ENCODE measurements at regions not wholly inside any gene's neighbourhood (a gene's known extent, or its start where the extent isn't known, plus 50 kb on each side); places are given as distances from the start of the nearest gene placed in this dataset.
"Not testable (repeated sequence)": the region's sequence is repeated elsewhere in the genome, so short reads cannot be mapped to it uniquely, and the experiment has no call there.

DNA sequence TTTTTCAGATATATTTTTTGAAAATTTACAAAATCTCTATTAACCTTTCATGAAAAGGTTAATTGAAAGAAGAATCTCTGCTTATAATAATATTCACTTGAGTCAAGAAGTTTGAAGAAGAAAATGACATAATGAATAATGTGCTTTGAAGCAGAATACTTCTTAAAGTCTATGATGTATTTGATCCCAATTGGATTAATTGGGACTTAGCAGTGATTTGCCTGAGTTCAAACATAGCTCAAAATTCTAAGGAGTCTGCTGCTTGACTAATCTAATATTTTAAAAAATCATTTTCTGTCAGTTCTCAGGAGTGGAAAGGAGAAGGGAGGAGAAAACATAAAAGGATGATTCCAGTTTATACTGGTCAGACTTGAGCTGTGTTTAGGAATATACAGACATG is 1150.4 kb upstream of the INTU start:
- no peak for DNase-seq (ENCODE audit: low spot score)
- FAIRE-seq, result no peak

DNA sequence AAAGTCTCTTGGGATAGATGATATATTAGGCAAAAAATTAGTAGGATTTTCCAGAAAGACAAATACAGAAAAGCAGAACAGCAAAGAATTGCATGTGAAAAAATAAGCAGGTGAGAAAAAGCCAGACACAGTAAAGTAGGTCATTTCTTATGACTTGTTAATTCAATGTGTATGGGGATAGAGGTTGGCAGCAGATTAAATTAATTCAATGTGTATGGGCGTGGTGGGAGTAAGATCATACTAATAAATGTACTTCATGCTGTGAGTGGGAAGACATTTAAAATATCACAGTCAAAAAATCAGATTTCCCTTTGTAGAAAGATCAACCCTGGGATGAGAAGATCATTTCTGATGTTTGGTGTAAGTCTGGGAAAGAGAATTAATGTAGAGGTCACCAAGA is 1146.4 kb upstream of the INTU start:
- DNase-seq (ENCODE audit: low spot score) (no peak), FAIRE-seq (no peak)

DNA sequence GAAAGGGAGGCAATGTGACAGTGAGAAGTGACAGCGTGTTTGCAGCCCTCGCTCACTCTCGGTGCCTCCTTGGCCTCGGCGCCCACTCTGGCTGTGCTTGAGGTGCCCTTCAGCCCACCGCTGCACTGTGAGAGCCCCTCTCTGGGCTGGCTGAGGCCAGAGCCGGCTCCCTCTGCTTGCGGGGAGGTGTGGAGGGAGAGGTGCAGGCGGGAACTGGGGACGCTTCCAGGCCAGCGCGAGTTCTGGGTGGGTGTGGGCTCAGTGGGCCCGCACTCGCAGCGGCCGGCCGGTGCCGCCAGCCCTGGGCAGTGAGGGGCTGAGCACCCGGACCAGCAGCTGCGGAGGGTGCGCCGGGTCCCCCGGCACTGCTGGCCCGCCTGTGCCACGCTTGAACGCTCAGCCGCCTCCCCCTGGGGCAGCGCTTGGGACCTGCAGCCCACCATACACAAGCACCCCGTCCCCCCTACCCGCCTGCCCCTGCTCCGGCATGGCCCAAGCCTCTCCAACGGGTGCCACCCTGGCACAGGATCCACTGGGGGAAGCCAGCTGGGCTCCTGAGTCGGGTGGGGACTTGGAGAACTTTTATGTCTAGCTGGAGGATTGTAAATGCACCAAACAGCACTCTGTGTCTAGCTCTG is 1142.8 kb upstream of the INTU start:
- FAIRE-seq (no peak), DNase-seq (ENCODE audit: low spot score) (no peak)

DNA sequence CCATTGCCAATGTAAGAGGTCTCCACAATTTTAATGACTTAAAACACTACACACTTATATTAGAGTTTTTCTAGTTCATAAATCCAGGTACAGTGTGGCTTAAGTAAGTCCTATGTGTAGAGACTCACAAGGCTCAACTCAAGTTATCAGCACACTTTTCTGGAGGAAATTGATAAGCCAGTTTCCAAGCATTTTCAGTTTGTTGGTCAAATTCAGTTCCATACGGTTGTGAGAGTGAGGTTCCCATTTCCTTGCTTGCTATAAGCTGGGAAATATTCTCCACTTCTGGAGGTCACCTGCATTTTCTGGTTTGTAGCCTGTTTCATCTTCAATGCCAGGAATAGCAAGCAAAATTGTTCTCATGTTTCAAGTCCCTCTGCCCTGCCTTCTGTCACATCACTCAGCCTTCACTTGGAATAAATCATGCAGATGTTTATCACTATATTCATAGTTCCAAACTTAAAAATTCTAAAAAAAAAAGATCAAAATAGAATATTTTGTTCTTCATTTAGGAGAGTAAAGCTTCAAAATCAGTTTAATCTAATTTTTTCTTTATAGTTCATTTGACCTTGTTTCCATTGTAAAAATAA is 1137.5 kb upstream of the INTU start:
- FAIRE-seq (no peak), DNase-seq (ENCODE audit: low spot score) (no peak)

DNA sequence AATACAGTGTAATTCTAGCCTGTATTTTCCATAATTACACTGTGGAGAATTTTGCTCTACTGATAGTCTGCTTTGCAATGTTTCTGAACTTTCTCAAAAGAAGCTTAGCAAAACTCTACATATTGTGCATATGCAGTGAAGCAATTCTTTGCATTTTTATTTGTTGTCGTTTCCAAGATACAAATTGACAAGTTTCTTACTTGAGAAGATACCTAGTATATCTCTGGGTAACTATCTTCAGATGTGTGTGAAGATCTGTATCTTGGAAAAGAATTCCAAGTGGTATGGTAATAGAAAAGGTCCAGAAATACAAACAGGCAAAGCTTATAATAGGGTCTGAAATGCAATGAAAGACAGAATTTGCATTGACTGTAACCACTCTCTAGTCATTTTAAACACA is 1119.8 kb upstream of the INTU start:
- DNase-seq (ENCODE audit: low spot score) (no peak), FAIRE-seq (no peak)

DNA sequence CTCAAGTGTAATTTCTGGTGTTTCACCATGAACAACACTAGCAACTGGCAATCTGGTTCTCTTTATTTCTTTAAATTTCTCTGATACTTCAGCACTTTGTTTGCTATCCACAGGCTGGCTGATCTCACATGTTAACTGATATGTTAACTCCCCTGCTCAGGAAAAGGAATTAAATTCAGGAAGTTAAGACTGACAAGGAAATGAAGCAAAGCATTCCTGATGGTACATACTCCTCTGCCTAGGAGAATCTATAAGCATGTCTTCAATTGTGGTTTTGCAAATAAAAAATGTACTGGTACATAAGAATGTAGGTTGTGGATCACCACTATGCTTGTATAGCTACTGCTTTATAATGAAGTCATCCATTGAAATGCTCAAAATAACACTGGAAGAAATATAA is 1119.2 kb upstream of the INTU start:
- no peak for DNase-seq (ENCODE audit: low spot score)
- no peak for FAIRE-seq

DNA sequence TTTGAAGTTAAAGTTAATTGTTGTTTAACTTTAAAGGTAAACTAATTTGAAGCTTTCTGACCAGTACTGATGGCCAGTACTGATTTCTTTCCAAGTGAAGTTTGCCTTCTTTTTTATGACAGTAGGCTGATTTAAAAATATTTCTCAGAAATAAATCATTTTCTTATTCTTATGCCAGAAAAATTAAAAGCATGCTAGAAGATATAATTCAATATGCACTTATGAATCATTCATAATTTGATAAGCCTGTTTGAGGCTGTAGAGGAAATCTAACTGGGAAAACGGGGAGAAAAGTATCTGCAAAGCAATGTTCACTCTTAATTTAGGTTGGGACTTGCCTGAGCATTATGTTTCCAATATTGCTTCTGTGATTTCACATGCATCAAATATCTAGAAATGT is 1112.0 kb upstream of the INTU start:
- DNase-seq (ENCODE audit: low spot score) (no peak), FAIRE-seq (no peak)

DNA sequence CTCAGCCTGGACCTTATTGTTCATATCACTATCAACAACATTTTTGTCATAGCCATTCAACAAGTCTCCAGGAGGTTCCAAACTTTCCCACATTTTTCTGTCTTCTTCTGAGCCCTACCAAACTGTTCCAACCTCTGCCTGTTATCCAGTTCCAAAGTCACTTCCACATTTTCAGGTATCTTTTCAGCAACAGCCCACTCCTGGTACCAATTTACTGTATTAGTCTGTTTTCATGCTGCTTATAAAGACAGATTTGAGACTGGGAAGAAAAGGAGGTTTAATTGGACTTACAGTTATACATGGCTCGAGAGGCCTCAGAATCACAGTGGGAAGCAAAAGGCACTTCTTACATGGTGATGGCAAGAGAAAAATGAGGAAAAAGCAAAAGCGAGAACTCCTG is 1107.4 kb upstream of the INTU start:
- not testable (repeated sequence) for FAIRE-seq

DNA sequence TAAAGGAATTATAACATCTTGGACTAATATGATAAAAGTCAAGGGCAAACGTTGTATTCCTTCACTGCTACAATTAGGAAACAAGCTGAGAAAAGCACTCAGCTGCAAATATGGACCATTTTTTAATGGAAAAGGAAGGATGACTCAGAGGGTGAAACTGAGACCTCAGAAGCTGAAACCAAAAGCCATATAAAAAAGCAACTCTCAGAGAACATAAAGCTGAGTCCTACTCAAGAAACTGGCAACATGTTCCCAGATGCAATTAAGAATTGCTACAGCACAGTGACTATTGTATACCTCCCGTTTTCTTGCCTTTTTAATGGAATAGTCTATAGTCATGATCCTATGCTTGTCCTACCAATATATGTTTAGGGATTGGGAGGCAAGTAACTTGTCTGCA is 1106.4 kb upstream of the INTU start:
- FAIRE-seq, result no peak

More for the DNA sequence above, 1107.4 kb upstream of the INTU start:
- not testable (repeated sequence) for DNase-seq (ENCODE audit: low spot score)

DNA sequence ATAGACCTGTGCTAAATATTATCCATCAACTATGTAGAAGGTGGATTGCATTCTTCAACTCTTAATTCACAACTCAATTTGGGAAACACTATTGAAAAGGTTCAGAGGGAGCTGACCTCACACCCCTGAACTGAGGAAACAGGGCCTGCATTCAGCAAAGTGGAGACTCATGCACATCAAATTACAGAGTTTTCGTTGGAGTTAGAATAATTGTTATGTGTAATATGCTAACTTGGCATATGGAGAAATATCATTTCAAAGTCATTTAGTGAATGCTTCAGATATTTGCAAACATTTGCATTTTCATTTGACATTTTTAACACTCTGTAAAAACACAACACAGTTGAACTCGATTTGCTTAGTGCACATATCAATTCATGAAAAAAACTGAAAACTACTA is 1102.8 kb upstream of the INTU start:
- no peak for FAIRE-seq

More for the DNA sequence above, 1106.4 kb upstream of the INTU start:
- DNase-seq (ENCODE audit: low spot score), result no peak

DNA sequence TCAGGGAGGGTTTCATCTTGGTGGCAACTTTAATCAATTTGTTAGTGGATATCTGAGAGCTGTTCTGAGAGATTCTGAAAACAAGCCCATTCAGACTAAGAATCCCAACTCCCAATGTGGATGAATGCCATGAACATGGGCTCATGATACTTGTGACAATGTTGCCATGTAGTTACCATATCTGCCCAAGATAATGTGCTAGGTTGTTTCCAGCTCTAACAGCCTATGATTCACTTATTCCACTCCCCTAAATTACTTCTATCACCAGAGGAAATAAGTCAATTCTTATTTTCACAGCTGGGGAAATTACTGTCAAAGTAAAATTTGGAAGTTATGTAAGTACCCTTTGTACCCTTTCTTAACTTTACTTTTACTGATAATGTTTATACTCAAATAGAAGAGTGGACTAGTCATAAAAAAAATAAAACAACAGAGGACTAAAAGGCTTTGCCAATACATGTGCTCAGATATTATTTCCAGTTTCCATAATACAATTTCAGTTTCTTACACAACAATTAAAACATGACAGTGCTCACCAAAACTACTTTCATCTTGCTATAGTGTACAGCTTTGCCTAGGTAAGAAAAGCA is 1101.7 kb upstream of the INTU start:
- FAIRE-seq (no peak), DNase-seq (ENCODE audit: low spot score) (no peak)

More for the DNA sequence above, 1102.8 kb upstream of the INTU start:
- DNase-seq (ENCODE audit: low spot score), result no peak

DNA sequence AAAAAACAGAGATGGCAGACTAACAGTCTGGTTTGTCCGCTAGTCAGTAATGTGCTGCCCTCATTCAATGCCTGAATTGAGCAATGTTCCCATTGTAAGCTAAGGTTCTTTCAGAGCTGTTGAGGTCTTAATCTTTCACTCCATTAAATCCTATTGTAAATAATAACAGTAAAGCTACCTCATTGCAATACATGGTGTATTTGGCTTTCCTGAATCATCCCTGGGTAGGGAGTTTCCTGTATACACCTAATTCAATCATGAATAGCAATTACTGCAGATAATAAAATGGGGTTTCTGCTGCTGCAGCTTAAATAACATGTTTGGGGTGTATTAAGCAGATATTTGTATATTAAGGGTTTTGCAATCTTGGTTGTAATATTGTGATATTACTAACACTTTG is 1100.2 kb upstream of the INTU start:
- DNase-seq (ENCODE audit: low spot score), result no peak
- FAIRE-seq, result no peak

DNA sequence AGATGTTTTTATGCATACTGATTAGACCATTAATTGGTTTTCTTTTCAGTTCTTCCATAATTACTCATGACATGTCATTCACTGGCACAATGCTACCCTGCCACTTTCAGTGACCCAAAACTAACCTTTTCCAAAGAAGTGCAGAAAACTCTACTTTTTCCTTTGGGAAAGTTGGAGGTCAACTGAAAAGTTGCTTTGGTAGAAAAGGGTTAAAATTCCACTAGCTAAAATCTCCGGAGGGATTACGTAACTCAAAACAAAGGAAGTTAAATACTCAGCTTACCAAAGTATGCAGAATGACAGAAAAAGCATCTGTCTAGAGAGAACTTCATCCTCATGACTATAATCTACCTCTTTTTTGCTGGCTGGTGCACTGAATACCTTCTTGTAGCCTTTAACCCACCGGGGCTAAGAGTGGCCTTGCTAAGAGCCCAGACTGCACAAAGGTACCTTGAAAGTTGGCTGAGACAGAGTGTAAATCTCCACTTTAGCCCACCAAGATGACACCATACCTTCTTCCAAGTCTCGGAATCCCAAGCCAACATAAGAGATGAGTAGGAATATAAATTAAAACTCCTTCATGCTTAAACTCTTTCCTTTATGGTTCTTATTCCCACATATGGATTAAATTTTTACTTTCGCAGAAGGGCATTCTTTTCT is 1099.5 kb upstream of the INTU start:
- FAIRE-seq (no peak), DNase-seq (ENCODE audit: low spot score) (no peak)

DNA sequence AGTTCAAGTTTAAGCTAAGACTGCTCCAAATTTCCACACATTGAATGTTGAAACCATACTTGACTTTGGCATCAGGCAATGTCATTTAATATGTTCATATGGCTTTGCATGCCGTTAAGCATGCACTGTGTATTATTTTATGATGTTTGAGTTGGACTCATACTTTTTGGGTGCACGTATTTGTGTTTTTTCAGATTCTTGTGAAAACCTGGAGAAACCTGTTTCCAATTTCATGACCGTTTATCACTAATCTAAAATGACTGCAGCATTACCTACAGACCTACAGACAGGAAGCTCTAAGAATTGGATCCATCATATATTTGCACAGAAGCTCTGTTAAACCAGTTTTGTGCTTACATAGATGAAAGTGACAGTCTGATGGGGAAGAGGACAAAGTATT is 1093.0 kb upstream of the INTU start:
- DNase-seq (ENCODE audit: low spot score) (no peak), FAIRE-seq (no peak)

DNA sequence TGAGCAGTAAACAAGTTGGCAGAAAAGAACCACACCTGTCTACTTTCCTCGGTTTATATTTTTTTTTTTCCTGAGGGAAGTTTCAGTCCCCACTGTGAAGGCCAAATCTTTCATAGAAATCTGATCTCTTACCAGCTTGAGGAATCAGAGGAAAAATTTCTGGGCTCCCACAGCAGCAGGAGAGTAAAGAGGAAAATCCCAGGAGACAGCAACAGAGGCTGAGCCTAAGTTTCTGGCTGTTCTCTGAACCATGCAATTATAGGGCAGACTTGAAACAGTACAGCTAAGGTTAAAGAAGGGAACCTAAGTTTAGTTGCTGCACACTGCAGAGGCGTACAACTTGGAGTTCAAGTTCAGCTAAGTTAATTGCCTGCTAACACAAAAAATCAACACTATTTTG is 1090.9 kb upstream of the INTU start:
- no peak for FAIRE-seq

DNA sequence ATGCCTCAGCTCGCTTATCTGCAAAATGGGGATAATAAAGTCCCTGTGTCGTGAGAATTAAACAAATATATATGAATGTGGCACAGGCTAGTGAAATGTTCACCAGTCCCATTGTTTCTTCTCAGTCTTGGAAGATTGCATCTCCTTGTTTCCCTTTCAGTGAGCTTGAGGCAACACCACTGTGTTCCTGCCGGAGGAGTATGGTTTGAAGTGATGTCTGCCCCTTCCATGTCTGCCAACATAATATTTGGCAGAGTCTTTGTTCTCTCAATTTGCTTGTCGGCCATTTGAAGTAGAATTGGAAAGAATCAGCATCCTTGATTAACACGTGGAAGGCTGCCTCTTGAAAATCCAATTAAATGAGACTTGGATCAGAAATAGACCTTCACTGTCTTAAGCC is 1088.5 kb upstream of the INTU start:
- DNase-seq (ENCODE audit: low spot score) (no peak), FAIRE-seq (no peak)

More for the DNA sequence above, 1090.9 kb upstream of the INTU start:
- no peak for DNase-seq (ENCODE audit: low spot score)

DNA sequence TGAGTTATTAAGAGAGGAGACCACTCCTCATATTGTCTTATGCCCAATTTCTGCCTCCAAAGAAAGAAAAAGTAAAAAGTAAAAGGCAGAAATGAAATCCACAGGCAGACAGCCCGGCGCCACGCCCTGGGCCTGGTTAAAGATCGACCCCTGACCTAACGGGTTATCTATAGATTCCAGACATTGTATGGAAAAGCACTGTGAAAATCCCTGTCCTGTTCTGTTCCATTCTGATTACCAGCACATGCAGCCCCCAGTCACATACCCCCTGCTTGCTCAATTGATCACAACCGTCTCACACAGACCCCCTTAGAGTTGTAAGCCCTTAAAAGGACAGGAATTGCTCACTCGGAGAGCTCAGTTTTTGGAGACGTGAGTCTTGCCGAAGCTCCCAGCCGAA is 1086.6 kb upstream of the INTU start:
- not testable (repeated sequence) for DNase-seq (ENCODE audit: low spot score)

DNA sequence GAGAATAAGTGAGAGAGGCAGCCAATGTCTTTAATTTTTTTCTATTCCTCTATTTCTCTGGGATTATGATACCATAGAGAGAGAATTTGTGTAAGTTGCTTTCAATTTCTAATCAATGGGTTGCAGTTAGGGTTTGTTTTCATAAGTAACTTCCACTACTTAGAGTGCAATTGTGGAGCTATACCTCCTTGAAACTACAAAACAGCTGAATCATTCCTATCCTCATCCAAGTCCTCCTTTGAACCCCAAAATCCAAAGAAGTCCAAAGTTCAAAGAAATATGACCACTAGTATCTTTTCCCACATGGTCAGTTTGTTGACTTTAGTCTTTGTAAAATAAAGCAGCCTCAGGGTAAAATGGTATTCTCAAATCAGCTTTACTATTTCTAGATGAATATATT is 1085.4 kb upstream of the INTU start:
- no peak for DNase-seq (ENCODE audit: low spot score)
- no peak for FAIRE-seq

More for the DNA sequence above, 1086.6 kb upstream of the INTU start:
- FAIRE-seq, result not testable (repeated sequence)

DNA sequence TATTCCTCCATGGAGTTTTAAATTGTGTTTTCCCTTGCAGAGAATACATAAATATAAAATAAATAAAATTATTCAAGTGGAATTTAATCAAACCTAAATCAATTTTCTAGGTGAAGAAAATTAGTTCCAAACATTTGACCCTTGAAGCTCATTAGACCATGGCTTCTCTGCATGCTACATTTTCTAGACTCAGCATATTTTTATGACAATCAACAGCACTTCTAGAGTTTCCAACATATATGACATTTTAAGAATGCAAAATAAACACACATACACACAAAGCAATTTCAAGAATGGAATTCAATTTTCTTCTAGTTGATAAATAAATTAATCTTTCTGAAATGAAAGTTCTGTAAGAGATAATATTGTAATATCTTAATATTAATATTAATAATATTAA is 1083.9 kb upstream of the INTU start:
- DNase-seq (ENCODE audit: low spot score), result no peak
- no peak for FAIRE-seq

DNA sequence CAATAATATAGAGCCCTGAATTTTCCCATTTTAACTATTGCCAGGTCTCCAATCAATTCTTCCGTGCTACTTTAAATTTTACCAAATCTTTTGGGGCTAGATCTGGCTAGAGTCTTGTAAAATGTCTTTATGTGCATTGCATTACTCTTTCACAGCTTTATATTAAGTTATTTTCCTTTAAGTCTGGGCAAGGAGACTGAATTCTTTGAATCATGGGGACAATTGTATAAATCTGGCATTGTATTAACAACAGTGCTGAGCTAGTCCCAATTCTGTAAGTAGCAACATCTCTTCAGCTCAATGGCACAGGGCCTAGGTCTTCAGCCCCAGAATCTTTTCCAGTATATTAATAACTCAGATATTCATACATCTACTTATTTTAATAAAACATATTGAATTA is 1080.4 kb upstream of the INTU start:
- no peak for DNase-seq (ENCODE audit: low spot score)
- no peak for FAIRE-seq

DNA sequence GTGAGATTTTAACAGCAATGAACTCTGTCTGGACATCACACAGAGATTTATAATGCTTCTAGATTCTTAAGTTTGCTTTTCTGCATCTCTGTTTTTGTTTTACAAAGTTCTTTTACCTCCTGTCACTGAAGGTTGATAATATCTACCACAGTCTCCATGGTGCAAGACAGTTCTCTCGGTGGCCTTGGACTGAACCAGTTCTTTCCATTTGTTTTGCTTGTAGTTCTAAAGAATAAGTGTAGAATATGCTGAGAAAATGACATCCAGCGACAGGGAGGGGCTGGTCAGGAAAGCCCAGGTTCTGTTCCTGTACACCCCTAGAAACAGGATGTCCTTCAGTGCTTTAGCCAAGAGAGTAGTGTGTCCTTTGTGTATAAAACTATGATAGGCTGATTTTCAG is 1079.5 kb upstream of the INTU start:
- no peak for FAIRE-seq
- DNase-seq (ENCODE audit: low spot score), result no peak

DNA sequence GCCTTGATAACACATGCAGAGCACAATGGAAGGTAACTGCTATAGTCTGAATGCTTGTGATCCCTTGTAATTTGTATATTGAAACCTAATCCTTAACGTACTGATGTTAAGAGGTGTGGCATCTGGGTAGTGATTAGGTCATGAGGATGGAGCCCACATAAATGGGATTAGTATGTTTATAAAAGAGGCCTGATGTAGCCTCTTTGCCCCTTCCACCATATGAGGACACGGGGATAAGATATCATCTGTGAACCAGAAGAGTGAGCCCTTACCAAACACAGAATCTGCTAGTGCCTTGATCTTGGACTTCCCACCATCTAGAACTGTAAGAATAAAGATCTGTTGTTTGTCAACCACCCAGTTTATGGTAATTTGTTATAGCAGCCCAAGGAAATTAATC is 1074.2 kb upstream of the INTU start:
- no peak for DNase-seq (ENCODE audit: low spot score)
- FAIRE-seq, result no peak

DNA sequence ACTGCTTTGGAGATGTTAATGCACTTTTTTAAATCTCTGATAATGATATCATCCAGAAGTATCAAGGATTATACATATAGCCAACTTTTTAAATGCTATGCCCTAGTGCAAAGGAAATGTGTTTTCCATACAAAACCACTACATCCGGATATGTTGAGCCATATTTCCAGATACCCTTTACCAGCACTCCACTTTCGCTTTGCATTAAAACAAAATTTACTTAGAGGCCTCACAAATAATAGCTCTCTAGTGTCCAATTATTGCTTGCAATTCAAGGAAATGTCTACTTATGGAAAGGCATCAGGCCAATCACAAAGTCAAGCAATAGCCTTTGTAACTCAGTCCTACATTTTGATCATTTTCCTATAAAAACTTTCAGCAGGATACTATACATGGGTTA is 1072.8 kb upstream of the INTU start:
- DNase-seq (ENCODE audit: low spot score) (no peak), FAIRE-seq (no peak)
